ENCODE measurements at regions not wholly inside any gene's neighbourhood (a gene's known extent, or its start where the extent isn't known, plus 50 kb on each side); places are given as distances from the start of the nearest gene placed in this dataset.
"Not testable (repeated sequence)": the region's sequence is repeated elsewhere in the genome, so short reads cannot be mapped to it uniquely, and the experiment has no call there.

DNA sequence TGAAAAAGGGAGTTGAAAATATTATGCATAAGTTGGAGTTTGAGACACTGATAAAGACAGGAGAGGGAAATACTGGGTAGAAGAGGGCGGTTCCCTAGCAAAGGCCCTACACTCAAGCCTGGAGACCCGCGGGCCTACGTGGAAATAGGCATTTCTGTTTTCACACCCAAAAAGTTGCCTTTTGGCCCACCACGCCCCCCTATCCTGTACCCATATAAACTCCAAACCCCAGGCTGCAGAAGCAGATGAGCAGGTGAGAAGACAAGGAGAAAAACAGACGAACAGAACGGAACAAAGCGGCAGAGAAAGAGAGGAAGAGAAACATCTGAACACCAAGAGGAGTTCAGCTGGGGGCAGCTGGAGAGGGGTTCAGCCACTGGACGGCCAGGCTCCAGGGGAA lies 177.9 kb downstream of the GALC start:
- DNase-seq (ENCODE audit: low read depth), result no peak

DNA sequence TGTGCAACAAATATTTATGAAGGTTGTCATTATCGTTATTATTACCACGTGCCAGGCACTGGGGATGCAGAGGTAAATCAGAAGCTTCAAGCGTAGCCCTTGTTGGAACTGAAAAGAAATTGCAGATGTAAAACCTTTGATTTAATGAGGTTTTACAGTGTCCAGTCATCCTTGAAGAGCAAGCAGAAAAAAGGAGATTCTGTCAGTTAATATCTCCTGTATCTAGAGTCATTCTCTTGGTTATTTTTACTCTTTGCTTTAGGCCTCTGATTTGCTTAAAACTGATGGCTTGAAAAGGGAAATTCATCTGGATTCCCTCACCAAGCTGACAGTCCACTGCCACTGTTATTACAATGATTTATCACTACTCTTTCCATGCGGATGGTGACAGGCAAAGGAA lies 179.3 kb downstream of the GALC start:
- DNase-seq (ENCODE audit: low read depth), result no peak

GRCh38 chr14:87813211-87813610 lies 179.8 kb downstream of the GALC start:
- DNase-seq (ENCODE audit: low read depth), result no peak

GRCh38 chr14:87811246-87811645 lies 181.7 kb downstream of the GALC start:
- DNase-seq (ENCODE audit: low read depth), result no peak

GRCh38 chr14:87810711-87811110 lies 182.3 kb downstream of the GALC start:
- no peak for DNase-seq (ENCODE audit: low read depth)

- no peak for DNase-seq (ENCODE audit: low read depth)
Measured at GRCh38 chr14:87809261-87809660, 183.7 kb downstream of the GALC start.

DNA sequence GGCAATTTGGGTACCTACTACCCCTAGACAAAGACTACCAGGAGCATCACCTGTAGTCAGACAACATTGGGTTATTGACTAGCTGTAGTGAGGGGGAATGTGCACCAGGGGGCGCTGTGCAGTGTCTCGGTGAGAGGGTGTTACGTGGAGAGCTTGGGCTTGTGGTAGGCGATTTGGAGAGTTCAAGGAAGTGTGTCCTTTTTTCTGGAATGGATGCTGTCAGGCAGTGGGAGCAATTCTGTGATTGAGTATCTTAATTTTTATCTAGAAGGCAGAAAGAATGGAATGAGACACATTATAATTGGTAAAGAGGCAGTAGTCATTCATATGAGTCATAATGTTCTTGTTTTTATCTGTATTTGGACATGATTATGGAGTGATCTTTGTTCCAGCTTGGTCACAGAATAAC lies 187.7 kb downstream of the GALC start:
- DNase-seq (ENCODE audit: low read depth), result no peak

DNA sequence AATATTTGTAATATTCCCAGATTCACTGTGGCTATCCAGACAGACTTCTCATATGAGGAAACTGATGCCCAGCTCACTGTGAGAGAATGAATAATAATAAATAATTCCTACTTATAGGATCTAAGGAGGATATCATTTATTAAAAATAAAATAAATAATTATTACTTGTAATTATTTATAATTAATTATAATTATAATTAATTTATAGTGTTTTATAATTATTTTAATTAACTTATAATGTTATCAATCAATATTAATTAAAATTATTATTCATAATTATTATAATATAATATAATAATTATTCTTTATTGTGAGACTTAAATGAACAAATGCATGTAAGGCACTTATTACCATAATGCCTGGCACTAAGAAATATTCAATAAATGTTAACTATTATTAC lies 192.8 kb downstream of the GALC start:
- DNase-seq (ENCODE audit: low read depth), result no peak

DNA sequence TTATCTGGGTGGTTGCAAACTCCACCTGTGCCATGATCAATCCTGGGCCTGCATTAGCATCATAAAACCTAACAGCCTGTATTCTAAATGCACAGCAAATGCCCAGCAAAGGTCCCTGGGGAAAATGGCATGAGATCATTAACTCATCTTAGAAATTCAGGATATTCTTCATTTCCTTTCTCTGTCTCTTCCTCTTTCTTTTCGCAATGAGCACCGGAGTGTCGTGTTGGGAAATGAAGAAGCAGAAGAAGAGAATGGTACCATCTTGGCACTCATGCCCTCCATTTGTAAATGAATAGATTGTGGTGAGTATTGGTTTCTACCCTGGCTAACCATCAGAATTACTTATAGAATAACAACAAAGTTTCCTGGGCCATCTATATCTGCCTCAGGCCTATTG lies 193.6 kb downstream of the GALC start:
- no peak for DNase-seq (ENCODE audit: low read depth)

DNA sequence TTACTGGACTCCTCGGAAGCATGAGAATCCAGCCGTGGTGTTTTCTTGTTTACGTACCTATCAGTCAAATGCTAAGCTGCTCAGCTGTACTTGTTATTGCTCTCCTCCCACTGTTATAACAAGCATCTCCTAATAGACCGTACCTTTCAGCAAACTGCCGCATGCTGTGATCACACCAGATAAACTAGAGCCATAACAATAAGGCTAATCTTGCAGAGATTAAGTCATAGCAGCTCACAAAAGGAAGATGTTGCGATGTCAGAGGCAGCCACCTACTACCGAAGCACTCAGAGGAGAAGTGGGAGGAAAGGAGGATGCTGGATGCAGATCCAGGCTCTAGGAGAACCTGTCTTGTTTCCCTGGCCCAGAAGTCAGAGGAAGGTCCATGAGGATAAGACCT lies 196.0 kb downstream of the GALC start:
- no peak for DNase-seq (ENCODE audit: low read depth)

- DNase-seq (ENCODE audit: low read depth), result no peak
Measured at GRCh38 chr14:87794561-87794960, 198.4 kb downstream of the GALC start.

DNA sequence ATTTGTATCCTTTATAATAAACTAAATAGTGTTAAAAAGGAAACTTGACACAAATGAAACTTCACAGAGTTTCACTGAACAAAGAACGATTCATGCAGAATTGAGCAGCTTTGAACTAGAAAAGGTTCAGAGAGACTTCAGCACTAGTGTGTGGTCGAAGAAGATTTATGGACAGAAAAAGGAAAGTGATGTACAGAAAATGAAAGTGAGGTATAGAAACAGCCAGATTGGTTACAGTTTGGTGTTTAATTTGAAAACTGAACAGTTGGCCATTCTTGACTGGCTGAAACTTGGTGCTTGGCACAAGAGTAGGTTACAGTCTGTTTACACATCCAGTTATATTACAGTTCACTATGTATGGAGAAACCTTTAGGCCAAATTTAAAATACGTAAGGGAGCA lies 207.1 kb downstream of the GALC start:
- no peak for DNase-seq (ENCODE audit: low read depth)

GRCh38 chr14:87784386-87784785 lies 208.6 kb downstream of the GALC start:
- no peak for DNase-seq (ENCODE audit: low read depth)

- no peak for DNase-seq (ENCODE audit: low read depth)
Measured at GRCh38 chr14:87783071-87783470, 209.9 kb downstream of the GALC start.

DNA sequence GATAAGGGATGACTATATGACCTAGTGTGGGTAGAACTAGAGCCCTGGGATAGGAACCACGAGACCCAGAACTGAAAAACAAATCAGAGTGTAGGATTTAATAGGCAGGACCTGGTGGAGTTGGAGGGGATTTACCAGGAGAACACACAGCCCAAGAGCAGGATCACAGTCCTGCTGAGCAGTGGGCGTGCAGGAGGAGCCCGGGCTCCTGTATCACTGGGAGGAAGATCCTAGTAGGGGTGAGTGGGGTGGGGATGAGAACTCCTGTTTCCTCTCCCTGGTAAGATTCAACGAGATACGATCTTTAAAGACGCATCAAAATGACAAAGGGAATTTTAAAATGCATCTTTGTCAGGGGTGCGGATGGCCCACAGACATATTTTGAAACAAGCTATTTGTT lies 220.1 kb downstream of the GALC start:
- DNase-seq (ENCODE audit: low read depth), result no peak

DNA sequence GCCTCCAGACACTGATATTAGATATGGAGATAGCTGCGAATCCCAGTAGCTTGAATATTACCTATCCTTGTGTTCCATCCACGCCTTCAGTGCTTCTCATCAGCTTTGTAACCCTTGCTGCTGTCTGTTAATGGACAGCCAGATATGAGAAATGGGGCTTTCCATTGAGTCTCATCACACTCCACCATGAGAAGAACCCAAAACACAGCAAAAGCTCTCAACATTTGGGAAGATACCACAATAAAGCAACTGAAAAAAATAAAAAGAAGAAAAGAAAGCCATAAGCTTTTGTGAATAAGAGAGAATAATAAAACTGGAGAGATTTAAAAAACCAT lies 225.4 kb downstream of the GALC start:
- no peak for DNase-seq (ENCODE audit: low read depth)

DNA sequence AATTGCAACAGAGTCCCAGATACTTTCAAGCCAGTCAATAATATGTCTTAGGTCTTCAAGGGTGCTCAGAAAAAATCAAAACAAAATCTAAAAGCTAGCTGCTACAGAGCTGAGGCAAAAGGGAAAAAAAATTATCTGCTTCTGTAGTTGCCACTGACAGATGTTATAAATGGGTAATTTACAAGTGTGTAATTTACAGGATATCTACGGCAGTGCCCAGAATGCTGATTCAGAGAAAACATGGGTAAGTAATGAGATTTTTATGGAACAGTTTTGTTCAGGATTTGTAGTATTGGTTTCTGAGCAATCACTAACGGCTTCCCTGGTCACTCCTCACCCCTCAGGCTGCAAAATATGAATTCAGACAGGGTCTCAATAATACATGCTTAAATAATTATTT lies 234.1 kb downstream of the GALC start:
- no peak for DNase-seq (ENCODE audit: low read depth)

- no peak for DNase-seq (ENCODE audit: low read depth)
Measured at GRCh38 chr14:87756661-87757060, 236.3 kb downstream of the GALC start.

- DNase-seq (ENCODE audit: low read depth), result no peak
Measured at GRCh38 chr14:87754520-87755223, 238.3 kb downstream of the GALC start.

GRCh38 chr14:87748558-87748957 lies 244.4 kb downstream of the GALC start:
- DNase-seq (ENCODE audit: low read depth), result no peak

DNA sequence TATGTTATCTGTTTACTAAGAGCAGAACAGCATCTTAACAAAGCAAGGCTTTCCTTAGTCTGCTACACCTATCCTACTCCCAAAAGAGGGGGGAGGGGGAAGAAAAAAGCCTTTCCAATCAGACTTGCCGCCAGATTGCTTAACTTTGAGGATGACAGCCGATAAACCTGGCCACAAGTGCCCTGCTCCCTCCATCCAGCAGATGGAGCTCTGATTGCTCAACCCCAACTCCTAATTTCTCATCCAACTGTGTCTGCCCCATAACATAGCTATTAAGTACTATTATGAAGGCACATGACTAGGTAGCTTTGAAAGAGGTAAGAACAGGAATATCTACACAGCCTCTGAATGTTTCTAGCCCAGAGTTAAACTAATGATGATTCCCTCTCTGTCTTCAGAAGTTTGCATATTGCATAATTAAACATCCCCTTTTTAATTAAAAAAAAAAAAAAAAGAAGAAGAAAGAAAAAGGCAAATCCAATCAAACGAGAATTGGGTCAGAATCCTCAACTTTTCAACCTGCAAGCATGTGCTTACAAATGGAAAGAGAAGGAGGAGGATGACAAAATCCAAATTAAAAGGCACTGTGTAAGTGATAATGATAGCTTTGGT lies 247.4 kb downstream of the GALC start:
- peak; percentile 34 for DNase-seq (ENCODE audit: low read depth)

- not testable (repeated sequence) for DNase-seq (ENCODE audit: low read depth)
Measured at GRCh38 chr14:87734577-87735360, 258.2 kb downstream of the GALC start.

DNA sequence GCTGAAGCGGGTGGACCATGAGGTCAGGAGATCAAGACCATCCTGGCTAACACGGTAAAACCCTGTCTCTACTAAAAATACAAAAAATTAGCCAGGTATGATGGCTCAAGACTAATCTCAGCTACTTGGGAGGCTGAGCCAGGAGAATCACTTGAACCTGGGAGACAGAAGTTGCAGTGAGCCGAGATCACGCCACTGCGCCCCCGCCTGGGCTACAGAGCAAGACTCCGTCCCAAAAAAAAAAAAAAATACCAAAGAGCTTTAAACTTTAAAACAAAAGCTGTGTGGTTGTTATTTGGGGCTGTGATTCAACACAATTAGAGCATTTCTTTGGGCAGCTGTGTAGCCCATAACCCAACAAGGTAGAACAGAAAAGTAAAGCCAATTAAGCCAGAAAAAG lies 259.9 kb downstream of the GALC start:
- not testable (repeated sequence) for DNase-seq (ENCODE audit: low read depth)

All from iris pigment epithelial cell (primary cell).